LNCaP clone FGC (cell line): ENCODE measurements at regions not wholly inside any gene's neighbourhood (a gene's known extent, or its start where the extent isn't known, plus 50 kb on each side); places are given as distances from the start of the nearest gene placed in this dataset.
A peak's percentile ranks its signal among the peaks of the same experiment; 100 is the strongest.

ENCODE experiments used
- DNase-seq: peaks from one replicate; pipeline ENCODE4 v3.0.0-alpha.2; 2011; ENCODE audit warnings: low read depth
- H3K4me3 ChIP-seq: 2 replicates; pipeline ENCODE4 v1.5.1; 2011; ENCODE audit warnings: mild to moderate bottlenecking, low read depth, low read length, control low read depth
- CTCF ChIP-seq: IDR thresholded peaks from 2 replicates; pipeline ENCODE4 v1.5.1; 2012; ENCODE audit warnings: mild to moderate bottlenecking; ENCODE audit not compliant: control insufficient read depth, insufficient read depth; ENCODE audit errors: extremely low read depth

DNA sequence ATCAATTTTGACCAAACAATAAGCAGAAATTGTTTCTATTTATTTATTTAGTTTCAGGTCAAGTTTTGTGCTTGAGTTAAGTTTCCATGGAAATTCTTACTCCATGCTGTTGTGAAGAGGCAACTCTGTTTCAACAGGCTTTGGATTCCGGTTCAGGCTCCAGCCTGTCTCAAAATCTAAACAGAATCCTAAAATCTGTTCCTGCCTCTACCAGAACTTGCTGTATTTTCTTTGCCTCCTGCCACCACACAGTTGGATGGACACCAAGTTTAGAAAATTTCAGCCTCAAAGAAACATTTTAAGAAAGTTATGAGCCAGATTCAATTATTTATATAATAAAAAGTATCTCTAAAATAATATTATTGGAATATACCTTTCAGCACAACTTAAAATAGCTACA, 330.9 kb downstream of the FOXG1 start:
- no peak for TF ChIP-seq CTCF
- DNase-seq = no peak
- H3K4me3 ChIP-seq = no peak overlapping the region

- no peak for DNase-seq
- TF ChIP-seq CTCF = no peak
- no peak overlapping the region for H3K4me3 ChIP-seq
Observed at GRCh38 chr14:29098656-29099055, 332.1 kb downstream of the FOXG1 start.

DNA sequence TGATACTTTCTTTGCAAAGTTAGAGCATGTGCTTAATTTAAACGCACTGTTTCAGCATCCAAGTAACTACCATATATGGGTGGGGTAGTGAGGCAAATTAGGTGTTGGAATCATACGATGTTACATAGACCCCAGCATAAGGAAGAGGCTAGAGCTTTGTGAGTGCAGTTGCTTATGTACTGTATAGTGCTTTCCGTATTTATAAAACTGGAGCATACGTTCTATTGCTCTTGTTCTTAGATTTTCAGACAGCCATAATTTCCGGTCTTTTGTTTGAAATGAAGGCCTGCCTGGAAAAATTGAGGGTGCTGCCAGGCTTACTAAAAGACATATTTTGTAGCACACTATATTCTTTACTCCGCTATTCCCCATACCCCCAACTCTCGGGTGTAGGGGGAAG, 335.7 kb downstream of the FOXG1 start:
- no peak for DNase-seq
- H3K4me3 ChIP-seq = no peak overlapping the region
- TF ChIP-seq CTCF = no peak

- no peak overlapping the region for H3K4me3 ChIP-seq
- TF ChIP-seq CTCF = no peak
- DNase-seq = no peak
Observed at GRCh38 chr14:29102996-29103395, 336.4 kb downstream of the FOXG1 start.

GRCh38 chr14:29108908-29109307, 342.3 kb downstream of the FOXG1 start:
- H3K4me3 ChIP-seq = no peak overlapping the region
- TF ChIP-seq CTCF = no peak
- no peak for DNase-seq

DNA sequence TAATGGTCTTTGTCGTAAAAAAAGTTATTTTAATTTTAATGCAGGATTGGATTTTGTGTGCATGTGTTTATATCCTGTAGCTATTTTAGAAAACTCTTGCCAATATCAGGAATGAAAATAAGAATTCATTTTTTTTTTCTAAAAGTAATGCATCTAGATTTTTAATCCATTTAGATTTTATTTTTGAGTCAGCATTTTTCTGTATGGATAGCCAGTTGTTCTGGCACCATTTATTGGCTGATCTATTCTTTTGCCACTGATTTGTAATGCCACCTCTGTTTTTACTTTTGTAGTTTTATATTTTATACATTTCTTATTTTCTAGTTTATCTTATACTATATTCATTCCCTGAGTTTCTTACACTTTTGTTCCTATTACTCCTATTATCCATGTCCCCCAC, 343.0 kb downstream of the FOXG1 start:
- H3K4me3 ChIP-seq = no peak overlapping the region
- no peak for DNase-seq
- no peak for TF ChIP-seq CTCF

DNA sequence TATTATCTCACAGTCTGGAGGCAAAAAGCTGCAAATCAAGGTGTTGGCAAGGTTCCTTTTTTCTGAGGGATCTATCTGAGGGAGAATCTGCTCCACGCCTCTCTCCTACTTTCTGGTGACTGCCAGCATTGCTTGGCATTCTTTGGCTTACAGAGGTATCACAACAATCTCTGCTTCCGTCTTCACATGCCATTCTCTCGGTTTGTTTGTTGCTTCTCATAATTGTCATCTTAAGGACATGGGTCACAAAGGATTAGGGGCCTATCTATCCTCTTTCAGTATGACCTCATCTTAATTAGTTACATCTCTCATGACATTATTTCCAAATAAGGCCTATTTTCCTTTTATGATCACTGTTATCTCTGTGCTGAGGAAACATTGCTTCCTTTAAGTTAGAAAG, 345.0 kb downstream of the FOXG1 start:
- no peak for TF ChIP-seq CTCF
- peak; percentile 92 for DNase-seq
- H3K4me3 ChIP-seq = no peak overlapping the region
